ENCODE measurements at regions not wholly inside any gene's neighbourhood (a gene's known extent, or its start where the extent isn't known, plus 50 kb on each side); places are given as distances from the start of the nearest gene placed in this dataset.

- no peak for TF ChIP-seq CTCF (IDR thresholded peaks at IDR 0.05)
- no peak for TF ChIP-seq ZFX (IDR thresholded peaks at IDR 0.05; ENCODE audit: borderline replicate concordance)
These were observed 129.5 kb downstream of the MMUT start for GRCh38 chr6:49333345-49334125.
